ACC112 (cell line): ENCODE measurements at regions not wholly inside any gene's neighbourhood (a gene's known extent, or its start where the extent isn't known, plus 50 kb on each side); places are given as distances from the start of the nearest gene placed in this dataset.

Source experiments
- H2AFZ ChIP-seq: fragments of 200-600 bp; sonication (generic); one replicate; pipeline ENCODE4 v1.6.0; 2017; ENCODE audit warnings: antibody characterized with exemption, low read length; ENCODE audit not compliant: unreplicated experiment
- H3K27ac ChIP-seq: fragments of 200-600 bp; sonication (generic); 2 replicates; pipeline ENCODE4 v1.5.1; 2014; ENCODE audit warnings: low read depth, mild to moderate bottlenecking, antibody characterized with exemption, low read length, moderate library complexity
- H3K27me3 ChIP-seq: fragments of 200-600 bp; sonication (generic); 2 replicates; pipeline ENCODE4 v1.6.1; 2014; ENCODE audit warnings: mild to moderate bottlenecking, antibody characterized with exemption, low read length, moderate library complexity, mixed read lengths; ENCODE audit not compliant: insufficient read depth
- H3K36me3 ChIP-seq: fragments of 200-600 bp; sonication (generic); 2 replicates; pipeline ENCODE4 v1.6.1; 2016; ENCODE audit warnings: mild to moderate bottlenecking, antibody characterized with exemption, low read length, moderate library complexity, mixed read lengths; ENCODE audit not compliant: insufficient read depth
- H3K4me1 ChIP-seq: fragments of 200-600 bp; sonication (generic); one replicate; pipeline ENCODE4 v1.6.1; 2016; ENCODE audit warnings: low read length, mixed read lengths; ENCODE audit not compliant: insufficient read depth, unreplicated experiment, control insufficient read depth
- H3K4me3 ChIP-seq: fragments of 200-600 bp; sonication (generic); 2 replicates; pipeline ENCODE4 v1.5.1; 2014; ENCODE audit warnings: mild to moderate bottlenecking, low read depth, low read length
- H3K79me2 ChIP-seq: fragments of 200-600 bp; sonication (generic); one replicate; pipeline ENCODE4 v1.6.0; 2016; ENCODE audit warnings: low read length; ENCODE audit not compliant: control insufficient read depth, unreplicated experiment, insufficient read depth

GRCh38 chr12:108035372-108035771 is 93.7 kb upstream of the WSCD2 start:
- no peaks in the 10 kb centered on the region for H3K27me3 ChIP-seq
- no peaks in the 10 kb centered on the region for H3K79me2 ChIP-seq
- no peak overlapping the region for H2AFZ ChIP-seq
- no peaks in the 10 kb centered on the region for H3K36me3 ChIP-seq
- no peak overlapping the region for H3K4me3 ChIP-seq
- no peak overlapping the region for H3K27ac ChIP-seq
- no peaks in the 10 kb centered on the region for H3K4me1 ChIP-seq

- no peaks in the 10 kb centered on the region for H3K27me3 ChIP-seq
- H3K79me2 ChIP-seq, result no peaks in the 10 kb centered on the region
- no peaks in the 10 kb centered on the region for H3K4me1 ChIP-seq
- H2AFZ ChIP-seq, result no peak overlapping the region
- H3K36me3 ChIP-seq, result no peaks in the 10 kb centered on the region
- H3K4me3 ChIP-seq, result no peak overlapping the region
- H3K27ac ChIP-seq, result no peak overlapping the region
Measured at GRCh38 chr12:108037960-108038359, 91.1 kb upstream of the WSCD2 start.

- no peaks in the 10 kb centered on the region for H3K4me1 ChIP-seq
- H3K27me3 ChIP-seq, result no peaks in the 10 kb centered on the region
- no peaks in the 10 kb centered on the region for H3K36me3 ChIP-seq
- H2AFZ ChIP-seq, result no peak overlapping the region
- no peaks in the 10 kb centered on the region for H3K79me2 ChIP-seq
- no peak overlapping the region for H3K27ac ChIP-seq
- H3K4me3 ChIP-seq, result no peak overlapping the region
Measured at GRCh38 chr12:108039794-108040193, 89.3 kb upstream of the WSCD2 start.

DNA sequence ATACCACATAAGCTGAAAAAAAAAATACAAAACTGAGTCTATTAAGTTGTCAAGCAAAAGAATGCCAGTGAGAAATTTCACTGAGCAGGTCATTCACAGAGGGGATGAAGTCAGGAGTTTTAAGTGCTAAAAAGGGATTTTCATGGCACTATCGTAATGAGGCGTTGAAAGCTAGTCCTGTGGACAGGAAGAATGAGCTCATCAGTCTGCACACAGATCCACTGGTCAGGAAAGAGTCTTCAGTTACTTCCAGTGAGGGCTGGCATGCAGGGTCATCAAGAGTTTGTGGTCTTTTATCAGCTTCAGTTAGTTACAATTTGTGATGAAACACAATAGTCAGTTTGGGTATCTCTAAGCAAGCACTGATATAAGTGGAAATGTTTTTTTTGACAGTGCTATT is 88.1 kb upstream of the WSCD2 start:
- Histone ChIP-seq H3K4me1 (no peaks in the 10 kb centered on the region), H2AFZ (no peak overlapping the region), H3K27me3 (no peaks in the 10 kb centered on the region), H3K4me3 (no peak overlapping the region), H3K27ac (no peak overlapping the region), H3K36me3 (no peaks in the 10 kb centered on the region), H3K79me2 (no peaks in the 10 kb centered on the region)

- Histone ChIP-seq H3K36me3 (no peaks in the 10 kb centered on the region), H2AFZ (no peak overlapping the region), H3K4me3 (no peak overlapping the region), H3K79me2 (no peaks in the 10 kb centered on the region), H3K27ac (no peak overlapping the region), H3K4me1 (no peaks in the 10 kb centered on the region), H3K27me3 (no peaks in the 10 kb centered on the region)
Measured at GRCh38 chr12:108043286-108043685, 85.8 kb upstream of the WSCD2 start.

DNA sequence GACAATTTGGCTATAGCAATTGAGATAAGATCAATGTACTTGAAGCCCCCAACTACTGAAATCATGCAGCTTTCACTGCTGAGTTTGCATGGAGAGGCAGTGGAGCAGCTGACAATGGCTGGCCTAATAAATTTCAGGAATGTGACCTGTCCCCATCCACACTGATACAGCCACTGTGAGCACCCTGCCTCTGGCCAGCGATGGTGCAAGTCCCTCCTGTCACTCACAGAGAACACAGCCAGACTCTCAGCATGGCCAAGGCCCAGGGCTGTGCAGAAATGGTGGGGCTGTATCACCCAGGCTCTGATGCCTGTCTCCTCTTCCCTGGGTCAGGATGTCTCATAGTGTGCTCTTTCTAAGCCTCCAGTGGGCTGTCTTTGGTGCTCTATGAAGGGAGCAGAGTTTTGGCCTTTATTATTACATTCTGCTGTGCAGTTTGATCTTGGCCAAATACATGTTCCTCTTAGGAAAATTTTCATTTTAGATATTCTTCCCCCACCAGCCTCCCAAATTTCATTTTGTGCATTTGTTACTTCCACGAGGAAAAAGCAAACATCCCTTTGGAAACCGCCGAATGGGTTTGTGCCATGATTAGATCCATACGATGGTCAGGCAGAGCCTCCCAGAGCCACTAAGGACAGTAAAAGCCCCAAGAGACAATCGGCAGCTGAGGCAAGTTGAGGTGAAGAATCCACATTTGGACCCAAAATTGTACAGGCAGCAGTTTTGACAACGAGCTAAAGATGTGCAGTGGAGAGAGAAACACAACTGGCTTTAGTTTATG is 85.1 kb upstream of the WSCD2 start:
- no peaks in the 10 kb centered on the region for H3K36me3 ChIP-seq
- H3K27ac ChIP-seq, result no peak overlapping the region
- H3K4me1 ChIP-seq, result no peaks in the 10 kb centered on the region

GRCh38 chr12:108046135-108046534 is 83.0 kb upstream of the WSCD2 start:
- Histone ChIP-seq H3K4me1 (no peaks in the 10 kb centered on the region), H3K4me3 (no peak overlapping the region), H3K36me3 (no peaks in the 10 kb centered on the region), H3K79me2 (no peaks in the 10 kb centered on the region), H3K27me3 (no peaks in the 10 kb centered on the region), H2AFZ (no peak overlapping the region), H3K27ac (no peak overlapping the region)

More for the DNA sequence above, 85.1 kb upstream of the WSCD2 start:
- no peak overlapping the region for H3K4me3 ChIP-seq
- H2AFZ ChIP-seq, result no peak overlapping the region
- H3K79me2 ChIP-seq, result no peaks in the 10 kb centered on the region
- no peaks in the 10 kb centered on the region for H3K27me3 ChIP-seq

DNA sequence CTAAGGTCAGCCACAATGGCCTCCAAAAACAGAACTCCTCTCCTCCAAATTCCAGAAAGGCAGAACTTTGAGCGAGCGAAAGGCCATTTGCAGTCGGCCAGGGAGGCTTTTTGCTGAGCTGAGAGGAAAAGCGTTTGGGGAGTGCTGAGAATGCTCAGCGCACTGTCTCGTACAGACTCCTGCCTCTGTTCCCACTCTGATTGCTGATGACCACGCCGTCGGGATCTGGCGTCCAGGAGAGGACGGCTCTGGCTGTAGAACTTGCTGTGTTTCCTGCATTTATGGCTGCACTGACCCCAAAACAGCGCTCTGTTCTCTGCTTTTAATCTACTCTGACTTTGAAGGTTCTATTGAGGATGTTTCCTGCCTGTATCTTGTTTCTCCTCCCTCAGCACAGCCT is 82.4 kb upstream of the WSCD2 start:
- H3K36me3 ChIP-seq, result no peaks in the 10 kb centered on the region
- no peak overlapping the region for H2AFZ ChIP-seq
- no peaks in the 10 kb centered on the region for H3K27me3 ChIP-seq
- H3K79me2 ChIP-seq, result no peaks in the 10 kb centered on the region
- H3K27ac ChIP-seq, result no peak overlapping the region
- H3K4me1 ChIP-seq, result no peaks in the 10 kb centered on the region
- no peak overlapping the region for H3K4me3 ChIP-seq

GRCh38 chr12:108047071-108047550 is 82.0 kb upstream of the WSCD2 start:
- H2AFZ ChIP-seq, result no peak overlapping the region
- H3K36me3 ChIP-seq, result no peaks in the 10 kb centered on the region
- no peak overlapping the region for H3K4me3 ChIP-seq
- no peaks in the 10 kb centered on the region for H3K79me2 ChIP-seq
- H3K27ac ChIP-seq, result no peak overlapping the region
- H3K4me1 ChIP-seq, result no peaks in the 10 kb centered on the region
- H3K27me3 ChIP-seq, result no peaks in the 10 kb centered on the region

DNA sequence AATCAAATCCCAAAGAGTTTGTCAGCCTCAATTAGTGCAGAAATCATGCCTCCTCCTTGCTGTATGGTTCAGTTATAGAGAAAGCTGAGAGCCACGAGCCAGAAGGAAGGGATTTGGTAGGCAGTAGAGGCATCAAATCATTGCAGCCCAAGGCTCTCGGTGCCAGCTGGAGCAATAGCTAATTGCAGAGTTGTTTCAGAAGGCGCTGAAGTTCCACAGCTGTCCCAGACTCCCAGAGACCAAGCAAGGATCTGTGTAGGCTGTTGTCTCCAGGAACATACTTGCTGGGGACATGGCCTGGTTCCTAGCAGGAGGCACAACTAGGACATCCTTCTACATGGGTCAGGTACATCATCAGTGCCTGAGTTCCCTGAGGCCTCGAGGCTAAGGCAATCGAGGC is 80.4 kb upstream of the WSCD2 start:
- no peaks in the 10 kb centered on the region for H3K79me2 ChIP-seq

DNA sequence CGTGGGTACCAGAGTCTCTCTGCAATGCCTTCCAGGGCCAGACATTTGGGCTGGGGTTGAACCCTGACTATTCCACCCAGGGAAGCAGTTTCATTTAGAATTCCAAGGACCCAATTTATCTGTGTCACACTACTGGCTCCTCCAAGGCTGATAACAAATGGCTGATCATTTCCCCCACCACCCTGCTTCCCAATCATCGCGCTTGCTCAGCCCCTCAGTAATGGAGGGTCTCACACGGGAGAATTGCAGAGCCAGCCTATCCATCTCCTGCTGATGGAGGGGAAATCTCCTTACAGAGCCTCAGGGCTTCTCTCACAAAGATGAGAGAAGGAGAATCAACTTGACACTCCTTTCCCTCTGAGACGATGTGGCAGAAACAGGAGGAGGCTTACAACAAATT is 78.4 kb upstream of the WSCD2 start:
- no peak overlapping the region for H2AFZ ChIP-seq

More for the DNA sequence above, 80.4 kb upstream of the WSCD2 start:
- H3K36me3 ChIP-seq, result no peaks in the 10 kb centered on the region
- H3K27me3 ChIP-seq, result no peaks in the 10 kb centered on the region
- H3K4me3 ChIP-seq, result no peak overlapping the region
- H3K4me1 ChIP-seq, result no peaks in the 10 kb centered on the region
- H3K27ac ChIP-seq, result no peak overlapping the region
- H2AFZ ChIP-seq, result no peak overlapping the region

More for the DNA sequence above, 78.4 kb upstream of the WSCD2 start:
- H3K36me3 ChIP-seq, result no peaks in the 10 kb centered on the region
- 0 out of 2 replicates have a peak, but pooled peaks cover 2% of the 10 kb centered on the region for H3K27me3 ChIP-seq
- H3K79me2 ChIP-seq, result no peaks in the 10 kb centered on the region
- H3K4me1 ChIP-seq, result no peaks in the 10 kb centered on the region
- no peak overlapping the region for H3K4me3 ChIP-seq
- H3K27ac ChIP-seq, result no peak overlapping the region
